ENCODE measurements at regions not wholly inside any gene's neighbourhood (a gene's known extent, or its start where the extent isn't known, plus 50 kb on each side); places are given as distances from the start of the nearest gene placed in this dataset.

DNA sequence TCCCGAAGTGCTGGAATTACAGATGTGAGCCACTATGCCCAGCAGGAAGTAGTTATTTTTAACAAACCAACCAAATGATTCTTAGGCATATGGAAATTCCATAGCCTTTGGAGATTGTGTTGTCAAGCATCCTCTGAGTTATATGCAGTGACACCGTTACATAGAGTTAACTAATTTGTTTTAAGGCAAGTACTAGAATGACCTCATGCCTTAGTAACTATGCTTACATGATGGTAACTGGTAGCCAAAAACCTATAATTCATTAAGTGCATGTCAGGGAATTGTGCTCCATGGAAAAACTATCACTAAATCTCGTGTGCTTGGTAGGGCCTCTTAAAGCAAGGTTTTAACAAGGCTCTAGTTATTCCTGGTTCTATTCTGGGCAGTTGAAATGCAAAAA, 392.8 kb downstream of the TUSC7 start:
- TF ChIP-seq, protein P1, sequence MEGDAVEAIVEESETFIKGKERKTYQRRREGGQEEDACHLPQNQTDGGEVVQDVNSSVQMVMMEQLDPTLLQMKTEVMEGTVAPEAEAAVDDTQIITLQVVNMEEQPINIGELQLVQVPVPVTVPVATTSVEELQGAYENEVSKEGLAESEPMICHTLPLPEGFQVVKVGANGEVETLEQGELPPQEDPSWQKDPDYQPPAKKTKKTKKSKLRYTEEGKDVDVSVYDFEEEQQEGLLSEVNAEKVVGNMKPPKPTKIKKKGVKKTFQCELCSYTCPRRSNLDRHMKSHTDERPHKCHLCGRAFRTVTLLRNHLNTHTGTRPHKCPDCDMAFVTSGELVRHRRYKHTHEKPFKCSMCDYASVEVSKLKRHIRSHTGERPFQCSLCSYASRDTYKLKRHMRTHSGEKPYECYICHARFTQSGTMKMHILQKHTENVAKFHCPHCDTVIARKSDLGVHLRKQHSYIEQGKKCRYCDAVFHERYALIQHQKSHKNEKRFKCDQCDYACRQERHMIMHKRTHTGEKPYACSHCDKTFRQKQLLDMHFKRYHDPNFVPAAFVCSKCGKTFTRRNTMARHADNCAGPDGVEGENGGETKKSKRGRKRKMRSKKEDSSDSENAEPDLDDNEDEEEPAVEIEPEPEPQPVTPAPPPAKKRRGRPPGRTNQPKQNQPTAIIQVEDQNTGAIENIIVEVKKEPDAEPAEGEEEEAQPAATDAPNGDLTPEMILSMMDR (IDR thresholded peaks at IDR 0.05) = no peak
- TF ChIP-seq EP300 (IDR thresholded peaks at IDR 0.05) (no peak), POLR2AphosphoS5 (IDR thresholded peaks at IDR 0.05) (no peak)
